K562 (cell line): ENCODE measurements at regions not wholly inside any gene's neighbourhood (a gene's known extent, or its start where the extent isn't known, plus 50 kb on each side); places are given as distances from the start of the nearest gene placed in this dataset.

ENCODE experiments used
- ATAC-seq: fragments of 200-7000 bp; cut with Tn5 transposase; 3 replicates; pipeline ENCODE4 v1.9.1; 2020; ENCODE audit warnings: moderate library complexity
- BruUV-seq: library from RNA; stranded (reverse); fragments of 400-500 nt; replicated peaks from 2 replicates; lab custom pipeline; 2021; lab: Mats Ljungman, UMichigan
- CTCF ChIA-PET: fragments of 300-600 bp; formaldehyde crosslinking; extraction: SDS; loops from one replicate; lab custom pipeline; 2021; ENCODE audit warnings: low intra/inter-chr PET ratio; lab: Yijun Ruan, JAX
- POLR2A ChIA-PET: fragments of 300-600, 350-650 bp; sonication (Branson Sonifier 250); formaldehyde crosslinking; extraction: SDS; loops from one replicate; lab custom pipeline; 2021; ENCODE audit warnings: antibody characterized with exemption, inconsistent platforms; lab: Yijun Ruan, JAX
- DNase-seq, 4 experiments: peaks; one replicate each; pipeline versions ENCODE4 v3.0.0 to v3.0.0-alpha.2; 2011 to 2018; ENCODE audit warnings: low spot score in 3 of 4, mixed read lengths in 3 of 4; ENCODE audit errors: extremely low read depth in 1 of 4
- FAIRE-seq: peaks from 2 replicates; lab custom pipeline; 2011; peaks lifted over from hg19 to GRCh38; lab: Jason Lieb, UNC
- H2AFZ ChIP-seq: 2 replicates; pipeline ENCODE4 v1.6.0; 2011; ENCODE audit warnings: low read depth, low read length, control low read depth, inconsistent platforms
- H3K27ac ChIP-seq: fragments of 200-600 bp; 3 replicates; pipeline ENCODE4 v1.8.0; 2011; ENCODE audit warnings: low read depth, mild to moderate bottlenecking, control low read depth, inconsistent platforms, low read length, moderate library complexity, mixed read lengths; ENCODE audit errors: extremely low read depth
- H3K27me3 ChIP-seq, 2 experiments: fragments of 300-600 bp in 1 of 2; 2 replicates in 1 of 2; 3 replicates in 1 of 2; pipeline versions ENCODE4 v1.6.0 to v1.8.0; 2011; ENCODE audit warnings: inconsistent platforms in 2 of 2, low read length in 2 of 2, mild to moderate bottlenecking in 1 of 2, mixed read lengths in 1 of 2, moderate library complexity in 1 of 2; ENCODE audit not compliant: control insufficient read depth in 2 of 2, insufficient read depth in 2 of 2
- H3K36me3 ChIP-seq: fragments of 300-600 bp; 3 replicates; pipeline ENCODE4 v1.8.0; 2011; ENCODE audit warnings: mild to moderate bottlenecking, low read length, inconsistent platforms; ENCODE audit not compliant: control insufficient read depth, insufficient read depth
- H3K4me1 ChIP-seq, 2 experiments: fragments of 200-600 bp in 1 of 2; replicated peaks in 1 of 2; 2 replicates in 1 of 2; 3 replicates in 1 of 2; pipeline versions ENCODE4 v1.5.1 to v1.8.0; 2011; ENCODE audit warnings: inconsistent platforms in 2 of 2, low read length in 2 of 2, mild to moderate bottlenecking in 1 of 2, mixed read lengths in 1 of 2, moderate library complexity in 1 of 2; ENCODE audit not compliant: control insufficient read depth in 2 of 2, insufficient read depth in 2 of 2
- H3K4me2 ChIP-seq: 2 replicates; pipeline ENCODE4 v1.6.1; 2011; ENCODE audit warnings: low read length, control low read depth, inconsistent platforms, mixed read lengths; ENCODE audit not compliant: insufficient read depth
- H3K4me3 ChIP-seq: fragments of 200-600 bp; sonication (generic), shearing (Covaris generic); 2 replicates; pipeline ENCODE4 v1.5.1; 2016; ENCODE audit warnings: control low read depth, inconsistent platforms
- H3K79me2 ChIP-seq: fragments of 200-600 bp; 3 replicates; pipeline ENCODE4 v1.8.0; 2011; ENCODE audit warnings: low read length, inconsistent platforms; ENCODE audit not compliant: control insufficient read depth, insufficient read depth
- H3K9ac ChIP-seq, 2 experiments: 2 replicates each; pipeline versions ENCODE4 v1.6.0 to v1.6.1; 2011; ENCODE audit warnings: low read depth in 2 of 2, low read length in 2 of 2, control low read depth in 1 of 2, inconsistent platforms in 1 of 2, mild to moderate bottlenecking in 1 of 2, mixed read lengths in 1 of 2; ENCODE audit not compliant: insufficient read depth in 1 of 2
- H3K9me1 ChIP-seq: one replicate; pipeline ENCODE4 v1.6.0; 2011; ENCODE audit warnings: inconsistent platforms, mild to moderate bottlenecking, low read length, moderate library complexity; ENCODE audit not compliant: control insufficient read depth, insufficient read depth
- H3K9me3 ChIP-seq: replicated peaks from 2 replicates; pipeline ENCODE4 v1.5.1; 2011; ENCODE audit warnings: low read depth, low read length, inconsistent platforms; ENCODE audit not compliant: control insufficient read depth, insufficient read depth
- H4K20me1 ChIP-seq: replicated peaks from 2 replicates; pipeline ENCODE4 v1.6.1; 2011; ENCODE audit warnings: low read length, inconsistent platforms, mixed read lengths; ENCODE audit not compliant: control insufficient read depth, insufficient read depth
- ARID3B ChIP-seq: fragments of 250-450 bp; sonication (Bioruptor Pico); IDR thresholded peaks from 2 replicates; pipeline ENCODE4 v1.4.0; 2020; ENCODE audit warnings: borderline replicate concordance
- CCNT2 ChIP-seq: IDR thresholded peaks from 2 replicates; pipeline ENCODE4 v1.6.1; 2011; ENCODE audit warnings: borderline replicate concordance, low read depth, mild to moderate bottlenecking, moderate library complexity, mixed read lengths, low read length; ENCODE audit not compliant: insufficient read length; ENCODE audit errors: extremely low read depth
- COPS2 ChIP-seq: fragments of 450-650 bp; conservative IDR thresholded peaks from 2 replicates; pipeline ENCODE4 v1.6.1; 2016; ENCODE audit warnings: mild to moderate bottlenecking, moderate library complexity
- GTF2E2 ChIP-seq: fragments of 200-800 bp; sonication (Bioruptor generic); IDR thresholded peaks from 2 replicates; pipeline ENCODE4 v1.6.1; 2016; ENCODE audit warnings: missing genetic modification characterization, missing compliant biosample characterization
- HOMEZ ChIP-seq: fragments of 250-450 bp; sonication (Bioruptor Pico); IDR thresholded peaks from 2 replicates; pipeline ENCODE4 v1.4.0; 2020; ENCODE audit warnings: mild to moderate bottlenecking, moderate library complexity
- MED1 ChIP-seq: sonication (generic); formaldehyde crosslinking; IDR thresholded peaks from 2 replicates; pipeline ENCODE4 v1.8.1; 2023; ENCODE audit warnings: missing genetic modification reagents, borderline replicate concordance
- NFYB ChIP-seq: IDR thresholded peaks from 2 replicates; pipeline ENCODE4 v1.6.1; 2011; ENCODE audit warnings: mild to moderate bottlenecking, moderate library complexity; ENCODE audit not compliant: insufficient read length; ENCODE audit errors: extremely low read depth
- PREB ChIP-seq: sonication (generic); formaldehyde crosslinking; IDR thresholded peaks from 2 replicates; pipeline ENCODE4 v1.8.1; 2023; ENCODE audit warnings: mild to moderate bottlenecking, missing genetic modification reagents
- PYGO2 ChIP-seq: fragments of 450-650 bp; IDR thresholded peaks from 2 replicates; pipeline ENCODE4 v1.6.1; 2016; ENCODE audit warnings: mild to moderate bottlenecking, missing genetic modification characterization, moderate library complexity, missing compliant biosample characterization
- RBM34 ChIP-seq: fragments of 200-400 bp; formaldehyde crosslinking; IDR thresholded peaks from 2 replicates; pipeline ENCODE4 v1.6.1; 2018; ENCODE audit warnings: low read length, borderline replicate concordance; ENCODE audit not compliant: insufficient read depth
- TRIM24 ChIP-seq, 2 experiments: fragments of 450-650 bp; IDR thresholded peaks; 2 replicates each; pipeline ENCODE4 v1.6.1; 2016
- ZEB2 ChIP-seq: fragments of 450-650 bp; IDR thresholded peaks from 2 replicates; pipeline ENCODE4 v1.6.1; 2016
- ZFP36 ChIP-seq: fragments of 150-350 bp; IDR thresholded peaks from 2 replicates; pipeline ENCODE4 v1.6.1; 2018; ENCODE audit warnings: low read length, low read depth; ENCODE audit not compliant: partially characterized antibody
- ZNF316 ChIP-seq: fragments of 450-650 bp; IDR thresholded peaks from 2 replicates; pipeline ENCODE4 v1.6.1; 2016
- ZNF436 ChIP-seq: fragments of 250-450, 450-650 bp; sonication (Bioruptor Pico); formaldehyde crosslinking; IDR thresholded peaks from 2 replicates; pipeline ENCODE4 v1.7.0; 2020; ENCODE audit warnings: mild to moderate bottlenecking
- ZNF512 ChIP-seq: IDR thresholded peaks from 2 replicates; pipeline ENCODE4 v1.6.1; 2016; ENCODE audit warnings: missing genetic modification characterization, missing compliant biosample characterization
- WGBS: fragments of 100-300 bp; shearing (Covaris generic); methylation state at CpG from one replicate; pipeline ENCODE4 v1.1.6; 2016; ENCODE audit warnings: low coverage, mixed read lengths; ENCODE audit not compliant: insufficient coverage; ENCODE audit errors: missing lambda C conversion rate; 5-methylcytosine and 5-hydroxymethylcytosine counted together
- in situ Hi-C: fragments of 300-500 bp; cut with MboI; formaldehyde crosslinking; loops from 4 replicates; pipeline ENCODE4 v1.15.0; 2018; ENCODE audit warnings: inconsistent platforms, mixed read lengths
- intact Hi-C: fragments of 100-400 bp; cut with micrococcal nuclease; formaldehyde crosslinking; loops from 2 replicates; pipeline ENCODE4 v1.14.2; 2022

GRCh38 chr4:134401798-134402197, 200.2 kb upstream of the PABPC4L start:
- Histone ChIP-seq H3K79me2 (no peaks in the 10 kb centered on the region), H3K36me3 (no peaks in the 10 kb centered on the region), H2AFZ (no peak overlapping the region), H3K27ac (no peak overlapping the region), H4K20me1 (no peaks in the 10 kb centered on the region), H3K9me3 (no peaks in the 10 kb centered on the region; the same call in 1 of the 2 replicates), H3K9me1 (no peaks in the 10 kb centered on the region), H3K27me3 (no peaks in the 10 kb centered on the region), H3K4me2 (no peak overlapping the region), H3K9ac (no peak overlapping the region), H3K4me3 (no peak overlapping the region), H3K4me1 (no peaks in the 10 kb centered on the region)
- ChIA-PET CTCF (no interaction called here), POLR2A (no interaction called here)
- ATAC-seq = no peak
- FAIRE-seq = no peak
- TF ChIP-seq TRIM24 (IDR thresholded peaks at IDR 0.05) (no peak), ARID3B (CRISPR knock-in tag) (no peak), PYGO2 (tag) (no peak), PREB (CRISPR knock-in tag) (no peak), GTF2E2 (no peak), RBM34 (no peak), ZNF512 (tag) (no peak), HOMEZ (CRISPR knock-in tag) (no peak), NFYB (no peak), ZNF436 (CRISPR knock-in tag) (no peak), COPS2 (no peak), ZEB2 (no peak), MED1 (CRISPR knock-in tag) (no peak), ZFP36 (no peak), CCNT2 (no peak), ZNF316 (no peak)
- BruUV-seq = no TSS peak
- no peak for DNase-seq
- in situ Hi-C loops (no loop called here), intact Hi-C loops (no loop called here)
- WGBS = 4% methylated on average over 2 of the region's 2 CpGs
